ENCODE measurements at regions not wholly inside any gene's neighbourhood (a gene's known extent, or its start where the extent isn't known, plus 50 kb on each side); places are given as distances from the start of the nearest gene placed in this dataset.
A peak's percentile ranks its signal among the peaks of the same experiment; 100 is the strongest.

DNA sequence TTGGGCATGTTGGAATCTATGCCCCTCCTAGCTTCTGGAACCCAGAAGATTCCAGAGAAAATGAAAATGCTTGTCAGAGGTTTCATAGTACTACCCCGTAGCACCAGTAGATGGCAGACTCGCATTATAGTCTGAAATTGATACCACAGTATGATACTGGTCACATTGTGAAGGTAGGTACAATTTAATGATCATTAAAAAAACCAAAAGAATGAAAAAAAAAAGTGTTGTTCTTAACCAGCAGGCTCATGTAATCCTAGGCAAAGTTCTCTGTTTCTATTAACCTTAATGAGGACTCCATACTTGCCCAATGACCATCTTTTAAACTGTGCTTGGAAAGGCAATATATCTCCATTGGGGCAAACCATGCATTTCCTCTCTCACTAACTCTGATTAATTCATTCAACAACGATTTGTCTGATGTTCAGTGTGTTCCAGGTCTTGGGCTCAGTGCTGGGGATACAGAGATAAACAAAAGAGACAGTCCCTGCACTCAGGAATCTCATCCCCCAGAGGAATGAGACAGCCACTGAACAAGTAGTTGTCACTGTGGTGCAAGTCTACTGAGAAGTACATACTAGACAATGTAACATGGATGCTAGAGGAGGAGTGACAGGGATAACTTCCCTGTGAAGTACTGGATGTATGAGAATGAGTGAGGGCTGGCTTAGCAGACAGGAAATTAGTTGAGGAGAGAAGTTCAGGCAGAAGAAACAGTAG, 223.5 kb upstream of the PHYHIPL start:
- no peak overlapping the region for H3K4me3 ChIP-seq (ENCODE audit: low read depth, low read length)
- H3K9me3 ChIP-seq (ENCODE audit: severe bottlenecking): no peaks in the 10 kb centered on the region
- no peak overlapping the region for H3K27ac ChIP-seq
- DNase-seq: peak; percentile 54
- no peaks in the 10 kb centered on the region for H3K36me3 ChIP-seq
- TF ChIP-seq, protein P1, sequence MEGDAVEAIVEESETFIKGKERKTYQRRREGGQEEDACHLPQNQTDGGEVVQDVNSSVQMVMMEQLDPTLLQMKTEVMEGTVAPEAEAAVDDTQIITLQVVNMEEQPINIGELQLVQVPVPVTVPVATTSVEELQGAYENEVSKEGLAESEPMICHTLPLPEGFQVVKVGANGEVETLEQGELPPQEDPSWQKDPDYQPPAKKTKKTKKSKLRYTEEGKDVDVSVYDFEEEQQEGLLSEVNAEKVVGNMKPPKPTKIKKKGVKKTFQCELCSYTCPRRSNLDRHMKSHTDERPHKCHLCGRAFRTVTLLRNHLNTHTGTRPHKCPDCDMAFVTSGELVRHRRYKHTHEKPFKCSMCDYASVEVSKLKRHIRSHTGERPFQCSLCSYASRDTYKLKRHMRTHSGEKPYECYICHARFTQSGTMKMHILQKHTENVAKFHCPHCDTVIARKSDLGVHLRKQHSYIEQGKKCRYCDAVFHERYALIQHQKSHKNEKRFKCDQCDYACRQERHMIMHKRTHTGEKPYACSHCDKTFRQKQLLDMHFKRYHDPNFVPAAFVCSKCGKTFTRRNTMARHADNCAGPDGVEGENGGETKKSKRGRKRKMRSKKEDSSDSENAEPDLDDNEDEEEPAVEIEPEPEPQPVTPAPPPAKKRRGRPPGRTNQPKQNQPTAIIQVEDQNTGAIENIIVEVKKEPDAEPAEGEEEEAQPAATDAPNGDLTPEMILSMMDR (IDR thresholded peaks at IDR 0.05; ENCODE audit: low read depth, low read length): peak; percentile 58
- H3K27me3 ChIP-seq (ENCODE audit: insufficient read depth, low read depth, severe bottlenecking): no peaks in the 10 kb centered on the region

DNA sequence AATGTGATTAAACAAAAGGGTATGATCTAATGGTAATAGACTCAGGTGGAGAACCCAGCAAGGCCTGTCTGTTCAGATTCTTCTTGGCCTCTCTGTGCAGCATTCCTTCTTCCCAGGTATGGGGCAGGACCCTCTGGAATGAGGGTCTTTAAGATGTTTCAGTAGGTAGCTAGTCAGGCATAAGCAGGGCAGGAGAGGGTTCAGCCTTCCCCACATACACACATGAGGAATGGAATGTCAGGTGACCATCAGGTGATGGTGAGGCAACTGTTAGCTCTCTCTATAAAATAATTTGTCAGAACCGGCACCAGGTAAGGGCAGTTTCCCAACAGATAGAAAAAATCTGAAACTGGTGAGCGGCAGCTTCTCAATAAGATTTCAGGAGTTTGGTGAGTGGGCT, 222.3 kb upstream of the PHYHIPL start:
- H3K27me3 ChIP-seq (ENCODE audit: insufficient read depth, low read depth, severe bottlenecking): no peaks in the 10 kb centered on the region
- TF ChIP-seq, protein P1 (IDR thresholded peaks at IDR 0.05; ENCODE audit: low read depth, low read length): no peak
- DNase-seq: no peak
- H3K9me3 ChIP-seq (ENCODE audit: severe bottlenecking): no peaks in the 10 kb centered on the region
- H3K36me3 ChIP-seq: no peaks in the 10 kb centered on the region
- H3K27ac ChIP-seq: no peak overlapping the region
- no peak overlapping the region for H3K4me3 ChIP-seq (ENCODE audit: low read depth, low read length)

- H3K9me3 ChIP-seq (ENCODE audit: severe bottlenecking): no peaks in the 10 kb centered on the region
- H3K27ac ChIP-seq: no peak overlapping the region
- H3K36me3 ChIP-seq: no peaks in the 10 kb centered on the region
- H3K27me3 ChIP-seq (ENCODE audit: insufficient read depth, low read depth, severe bottlenecking): no peaks in the 10 kb centered on the region
- H3K4me3 ChIP-seq (ENCODE audit: low read depth, low read length): no peak overlapping the region
- TF ChIP-seq, protein P1 (IDR thresholded peaks at IDR 0.05; ENCODE audit: low read depth, low read length): no peak
- no peak for DNase-seq
Observed at GRCh38 chr10:58955615-58956014, 220.8 kb upstream of the PHYHIPL start.

DNA sequence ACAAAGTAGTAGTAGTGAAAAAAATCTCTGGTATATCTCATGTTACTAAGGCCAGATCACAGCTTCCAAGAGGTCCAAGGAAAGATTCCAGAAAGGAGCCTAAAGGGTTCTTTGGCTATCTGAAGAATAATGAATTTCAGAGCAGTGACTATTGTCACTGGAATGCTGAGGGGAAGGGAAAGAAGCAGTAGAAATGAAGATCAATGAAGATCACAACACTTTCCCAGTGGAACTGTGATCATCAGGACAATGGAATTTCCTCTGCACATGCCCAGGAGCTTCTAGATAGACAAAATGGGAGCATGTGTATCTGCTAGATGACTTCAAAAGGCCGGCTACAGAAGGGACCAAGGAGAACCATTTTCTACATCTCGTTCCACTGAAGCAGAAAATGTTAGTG, 219.5 kb upstream of the PHYHIPL start:
- no peak overlapping the region for H3K27ac ChIP-seq
- H3K4me3 ChIP-seq (ENCODE audit: low read depth, low read length): no peak overlapping the region
- DNase-seq: no peak
- H3K36me3 ChIP-seq: no peaks in the 10 kb centered on the region
- TF ChIP-seq, protein P1 (IDR thresholded peaks at IDR 0.05; ENCODE audit: low read depth, low read length): no peak
- no peaks in the 10 kb centered on the region for H3K9me3 ChIP-seq (ENCODE audit: severe bottlenecking)
- H3K27me3 ChIP-seq (ENCODE audit: insufficient read depth, low read depth, severe bottlenecking): no peaks in the 10 kb centered on the region

DNA sequence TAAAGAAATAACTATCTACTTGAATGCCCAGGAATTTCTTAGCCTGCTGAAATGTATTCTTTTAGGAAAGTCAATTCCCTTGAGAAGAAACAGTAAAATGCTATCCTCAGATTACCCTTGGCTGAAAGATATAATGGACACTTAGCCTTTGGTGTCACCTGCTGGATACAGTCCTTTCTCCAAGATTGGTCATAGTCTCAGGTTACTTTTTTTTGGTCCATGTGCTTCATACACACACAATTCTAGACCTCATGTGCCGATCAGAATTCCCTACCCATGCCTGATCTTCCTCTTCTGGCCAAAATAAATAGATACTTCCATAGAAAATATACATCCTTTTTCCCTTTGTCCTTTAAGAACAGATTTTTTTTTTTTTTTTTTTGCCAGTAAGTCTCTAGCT, 218.9 kb upstream of the PHYHIPL start:
- H3K36me3 ChIP-seq: no peaks in the 10 kb centered on the region
- no peak overlapping the region for H3K4me3 ChIP-seq (ENCODE audit: low read depth, low read length)
- H3K9me3 ChIP-seq (ENCODE audit: severe bottlenecking): no peaks in the 10 kb centered on the region
- no peak overlapping the region for H3K27ac ChIP-seq
- DNase-seq: no peak
- H3K27me3 ChIP-seq (ENCODE audit: insufficient read depth, low read depth, severe bottlenecking): no peaks in the 10 kb centered on the region
- TF ChIP-seq, protein P1 (IDR thresholded peaks at IDR 0.05; ENCODE audit: low read depth, low read length): no peak

- H3K27me3 ChIP-seq (ENCODE audit: insufficient read depth, low read depth, severe bottlenecking): no peaks in the 10 kb centered on the region
- TF ChIP-seq, protein P1 (IDR thresholded peaks at IDR 0.05; ENCODE audit: low read depth, low read length): peak; percentile 40; the same call in 1 of the 2 replicates
- H3K9me3 ChIP-seq (ENCODE audit: severe bottlenecking): no peaks in the 10 kb centered on the region
- peak; percentile 17 for DNase-seq
- H3K27ac ChIP-seq: no peak overlapping the region
- no peaks in the 10 kb centered on the region for H3K36me3 ChIP-seq
- H3K4me3 ChIP-seq (ENCODE audit: low read depth, low read length): no peak overlapping the region
Observed at GRCh38 chr10:58963101-58963534, 213.3 kb upstream of the PHYHIPL start.
